Ovary (tissue), 3 donors: ENCODE measurements at regions not wholly inside any gene's neighbourhood (a gene's known extent, or its start where the extent isn't known, plus 50 kb on each side); places are given as distances from the start of the nearest gene placed in this dataset.

ENCODE experiments used
- CTCF ChIP-seq, 3 donors: fragments of 450-650 bp in 2 of 3; fragments of 200-600 bp in 1 of 3; IDR thresholded peaks; one replicate each; pipeline versions ENCODE4 v1.5.1 to v1.8.0; 2016 to 2022; ENCODE audit warnings: antibody characterized with exemption in 3 of 3, mild to moderate bottlenecking in 1 of 3
- EP300 ChIP-seq: sonication (generic); formaldehyde crosslinking; IDR thresholded peaks from one replicate; pipeline ENCODE4 v1.6.1; 2017; ENCODE audit warnings: antibody characterized with exemption
- POLR2A ChIP-seq: fragments of 450-650 bp; IDR thresholded peaks from one replicate; pipeline ENCODE4 v1.6.1; 2017; ENCODE audit warnings: antibody characterized with exemption, mild to moderate bottlenecking, moderate library complexity
- donor health status: DM: no; HTN: no; CAD: no.

GRCh38 chr3:55170444-55170843 is 242.6 kb upstream of the LRTM1 start:
- no peak for TF ChIP-seq CTCF (IDR thresholded peaks at IDR 0.05)
- no peak for TF ChIP-seq POLR2A
- no peak for TF ChIP-seq EP300
